Breast epithelium (tissue), 4 donors: ENCODE measurements at regions not wholly inside any gene's neighbourhood (a gene's known extent, or its start where the extent isn't known, plus 50 kb on each side); places are given as distances from the start of the nearest gene placed in this dataset.
"Not testable (repeated sequence)": the region's sequence is repeated elsewhere in the genome, so short reads cannot be mapped to it uniquely, and the experiment has no call there.

ENCODE experiments used
- DNase-seq, 2 donors: peaks; one replicate each; pipeline ENCODE4 v3.0.0-alpha.2; 2019; ENCODE audit warnings: low spot score in 2 of 2
- H3K27ac ChIP-seq, 2 donors: fragments of 200-600 bp; sonication (generic) in 1 of 2; one replicate each; pipeline ENCODE4 v1.5.1; 2016 to 2019; ENCODE audit warnings: mild to moderate bottlenecking in 1 of 2
- H3K27me3 ChIP-seq, 2 donors: fragments of 200-600 bp; sonication (generic) in 1 of 2; one replicate each; pipeline versions ENCODE4 v1.5.1 to v1.6.0; 2017 to 2019; ENCODE audit warnings: control low read depth in 1 of 2, mild to moderate bottlenecking in 1 of 2
- H3K36me3 ChIP-seq: fragments of 200-600 bp; one replicate; pipeline ENCODE4 v1.5.1; 2019
- H3K4me1 ChIP-seq, 2 donors: fragments of 200-600 bp; sonication (generic); one replicate each; pipeline ENCODE4 v1.5.1; 2016 to 2019; ENCODE audit warnings: control low read depth in 1 of 2
- H3K4me3 ChIP-seq, 3 donors: fragments of 200-600 bp; sonication (generic); 1 replicate in 2 of 3; 2 replicates in 1 of 3; pipeline ENCODE4 v1.5.1; 2016 to 2019; ENCODE audit warnings: mild to moderate bottlenecking in 3 of 3, moderate library complexity in 2 of 3
- H3K9me3 ChIP-seq, 2 donors: fragments of 200-600 bp; sonication (generic) in 1 of 2; one replicate each; pipeline ENCODE4 v1.5.1; 2016 to 2019; ENCODE audit warnings: control low read depth in 1 of 2
- CTCF ChIP-seq, 3 donors: fragments of 450-650 bp; IDR thresholded peaks; one replicate each; pipeline ENCODE4 v1.5.1; 2016 to 2017; ENCODE audit warnings: antibody characterized with exemption in 3 of 3, mild to moderate bottlenecking in 3 of 3, moderate library complexity in 3 of 3
- POLR2A ChIP-seq: fragments of 450-650 bp; IDR thresholded peaks from one replicate; pipeline ENCODE4 v1.6.1; 2016; ENCODE audit warnings: antibody characterized with exemption, mild to moderate bottlenecking, moderate library complexity
- POLR2AphosphoS5 ChIP-seq, 3 donors: sonication (generic); formaldehyde crosslinking; IDR thresholded peaks; one replicate each; pipeline ENCODE4 v1.6.1; 2017; ENCODE audit warnings: antibody characterized with exemption in 3 of 3
- intact Hi-C: fragments of 100-400 bp; cut with DNase I; formaldehyde crosslinking; loops from one replicate; pipeline ENCODE4 v1.15.1; 2023; ENCODE audit warnings: low total_unique reads

- H3K36me3 ChIP-seq = no peaks in the 10 kb centered on the region
- TF ChIP-seq POLR2AphosphoS5 (IDR thresholded peaks at IDR 0.05) = no peak
- TF ChIP-seq POLR2A = no peak
- no peak for TF ChIP-seq CTCF (IDR thresholded peaks at IDR 0.05)
- H3K27me3 ChIP-seq = no peaks in the 10 kb centered on the region
- no peaks in the 10 kb centered on the region for H3K4me1 ChIP-seq
- DNase-seq = no peak
- H3K4me3 ChIP-seq = no peak overlapping the region
- H3K27ac ChIP-seq = peak overlapping the region in 1 of 2 donors; percentile 16
- no peaks in the 10 kb centered on the region for H3K9me3 ChIP-seq
- intact Hi-C loops = no loop called here
Measured at GRCh38 chr3:65006300-65006739, 318.5 kb upstream of the ADAMTS9 start.

GRCh38 chr3:65005486-65005885 lies 317.7 kb upstream of the ADAMTS9 start:
- H3K36me3 ChIP-seq = no peaks in the 10 kb centered on the region
- no peaks in the 10 kb centered on the region for H3K9me3 ChIP-seq
- TF ChIP-seq CTCF (IDR thresholded peaks at IDR 0.05) (no peak), POLR2AphosphoS5 (IDR thresholded peaks at IDR 0.05) (no peak), POLR2A (no peak)
- intact Hi-C loops = no loop called here
- no peak for DNase-seq
- H3K4me1 ChIP-seq = no peaks in the 10 kb centered on the region
- no peak overlapping the region for H3K27ac ChIP-seq
- H3K4me3 ChIP-seq = no peak overlapping the region
- H3K27me3 ChIP-seq = no peaks in the 10 kb centered on the region

- Histone ChIP-seq H3K4me3 (no peak overlapping the region), H3K27ac (no peak overlapping the region), H3K4me1 (no peaks in the 10 kb centered on the region), H3K27me3 (no peaks in the 10 kb centered on the region), H3K36me3 (no peaks in the 10 kb centered on the region), H3K9me3 (no peaks in the 10 kb centered on the region)
- intact Hi-C loops = no loop called here
- DNase-seq = no peak
- TF ChIP-seq CTCF (IDR thresholded peaks at IDR 0.05) (no peak), POLR2A (no peak), POLR2AphosphoS5 (IDR thresholded peaks at IDR 0.05) (no peak)
Measured at GRCh38 chr3:65004795-65005295, 317.0 kb upstream of the ADAMTS9 start.

GRCh38 chr3:65004306-65004705 lies 316.5 kb upstream of the ADAMTS9 start:
- no peaks in the 10 kb centered on the region for H3K27me3 ChIP-seq
- H3K36me3 ChIP-seq = no peaks in the 10 kb centered on the region
- H3K4me1 ChIP-seq = no peaks in the 10 kb centered on the region
- TF ChIP-seq CTCF (IDR thresholded peaks at IDR 0.05) = no peak
- intact Hi-C loops = no loop called here
- no peak overlapping the region for H3K4me3 ChIP-seq
- no peaks in the 10 kb centered on the region for H3K9me3 ChIP-seq
- no peak overlapping the region for H3K27ac ChIP-seq
- DNase-seq = no peak

- H3K27ac ChIP-seq, H3K4me1 ChIP-seq, H3K27me3 ChIP-seq, intact Hi-C loops, H3K4me3 ChIP-seq, DNase-seq, H3K36me3 ChIP-seq, H3K9me3 ChIP-seq: not testable (repeated sequence)
Measured at GRCh38 chr3:65001119-65001518, 313.3 kb upstream of the ADAMTS9 start.

- TF ChIP-seq POLR2AphosphoS5 (IDR thresholded peaks at IDR 0.05) (no peak), CTCF (IDR thresholded peaks at IDR 0.05) (no peak), POLR2A (no peak)
- no peak overlapping the region for H3K4me3 ChIP-seq
- no peaks in the 10 kb centered on the region for H3K27me3 ChIP-seq
- intact Hi-C loops = loop anchor here (1.0 kb wide), 1 partner anchor 36 kb away; no protein-coding TSS in a partner anchor
- no peaks in the 10 kb centered on the region for H3K36me3 ChIP-seq
- no peak overlapping the region for H3K27ac ChIP-seq
- H3K9me3 ChIP-seq = no peaks in the 10 kb centered on the region
- no peaks in the 10 kb centered on the region for H3K4me1 ChIP-seq
- DNase-seq = no peak
Measured at GRCh38 chr3:64998317-64998716, 310.5 kb upstream of the ADAMTS9 start.
